NCI-H128 (cell line): ENCODE measurements at regions not wholly inside any gene's neighbourhood (a gene's known extent, or its start where the extent isn't known, plus 50 kb on each side); places are given as distances from the start of the nearest gene placed in this dataset.

Experiments used
- DNase-seq: peaks from one replicate; lab custom pipeline; 2025; ENCODE audit not compliant: unreplicated experiment; lab: John Stamatoyannopoulos, UW

- DNase-seq, result no peak
Observed at GRCh38 chr3:68328049-68328448, 604.3 kb downstream of the TAFA4 start.

DNA sequence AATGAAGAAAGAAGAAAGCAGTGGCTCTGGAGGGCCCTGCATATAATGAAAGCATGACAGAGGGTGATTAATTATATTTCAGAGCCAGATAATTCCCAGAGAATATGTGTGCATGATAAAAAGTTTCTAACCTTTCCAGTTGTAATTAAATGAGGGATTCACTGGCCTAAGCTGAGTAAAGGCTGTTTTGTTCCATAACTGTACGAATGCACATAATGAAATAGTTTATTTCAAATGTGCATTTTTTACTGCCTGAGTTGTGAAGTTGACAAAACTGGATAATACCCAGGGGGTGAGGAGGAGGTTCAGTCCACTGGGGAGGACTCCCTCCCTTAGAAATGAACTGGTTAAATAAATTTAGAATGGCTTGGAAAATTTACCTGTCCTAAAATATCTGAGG is 616.4 kb downstream of the TAFA4 start:
- no peak for DNase-seq

DNA sequence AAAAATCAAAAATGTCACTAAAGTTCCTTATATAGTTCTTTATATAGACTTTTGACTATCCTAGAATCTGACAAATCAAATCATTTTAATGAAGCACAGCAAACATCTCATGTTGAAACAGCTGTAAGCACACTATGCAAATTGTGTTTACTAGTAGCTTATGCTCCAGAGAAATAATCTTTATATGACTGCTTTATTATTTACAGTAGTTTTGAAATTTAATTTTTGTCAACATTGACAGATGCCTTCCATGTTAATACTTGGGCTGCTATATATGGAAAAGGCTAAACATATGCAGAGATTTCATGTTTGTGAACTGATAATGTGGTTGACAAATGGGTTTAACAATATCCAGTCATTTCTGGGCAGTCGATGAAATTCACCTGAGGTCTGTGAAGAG is 616.8 kb downstream of the TAFA4 start:
- DNase-seq, result no peak

GRCh38 chr3:68306571-68306970 is 625.8 kb downstream of the TAFA4 start:
- no peak for DNase-seq

GRCh38 chr3:68295457-68295856 is 636.9 kb downstream of the TAFA4 start:
- no peak for DNase-seq

DNA sequence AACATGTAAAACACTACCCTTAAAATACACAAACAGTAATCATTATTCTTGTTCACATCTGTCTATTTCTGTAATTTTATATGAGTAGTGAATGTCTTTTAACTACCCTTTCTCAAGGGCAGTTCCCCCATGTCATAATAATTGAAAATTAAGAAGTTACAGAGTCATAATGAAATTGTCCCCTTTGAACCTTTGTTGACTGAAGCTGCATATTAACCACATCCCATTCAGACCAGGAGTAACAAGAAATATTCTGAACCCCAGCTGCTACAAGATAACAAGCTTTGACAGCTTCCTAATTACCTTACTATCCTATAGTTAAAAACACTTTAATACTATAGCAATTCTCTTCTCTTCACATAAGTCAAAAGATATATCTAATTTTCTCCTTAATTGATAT is 635.9 kb upstream of the SUCLG2 start:
- DNase-seq, result no peak

DNA sequence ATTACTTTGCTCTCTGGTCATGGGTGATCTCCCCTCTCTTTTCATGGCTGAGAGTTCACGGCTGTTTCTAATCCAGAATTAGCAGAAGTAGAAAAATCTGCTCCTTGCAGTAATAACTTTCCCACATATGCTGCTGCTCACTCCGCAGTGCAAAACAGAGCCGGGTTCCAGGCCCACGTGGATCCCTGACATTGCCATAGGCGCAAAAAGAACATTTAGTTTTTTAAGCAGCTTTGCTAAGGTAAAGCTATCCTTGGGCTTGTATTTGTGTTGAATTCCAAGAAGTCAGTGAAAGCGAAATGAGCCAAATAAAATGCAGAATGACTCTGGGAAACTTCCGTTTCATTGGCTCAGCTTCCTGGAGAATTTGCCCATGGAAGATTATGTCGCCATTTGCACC is 633.7 kb upstream of the SUCLG2 start:
- no peak for DNase-seq

- no peak for DNase-seq
Observed at GRCh38 chr3:68287101-68287500, 632.7 kb upstream of the SUCLG2 start.

DNA sequence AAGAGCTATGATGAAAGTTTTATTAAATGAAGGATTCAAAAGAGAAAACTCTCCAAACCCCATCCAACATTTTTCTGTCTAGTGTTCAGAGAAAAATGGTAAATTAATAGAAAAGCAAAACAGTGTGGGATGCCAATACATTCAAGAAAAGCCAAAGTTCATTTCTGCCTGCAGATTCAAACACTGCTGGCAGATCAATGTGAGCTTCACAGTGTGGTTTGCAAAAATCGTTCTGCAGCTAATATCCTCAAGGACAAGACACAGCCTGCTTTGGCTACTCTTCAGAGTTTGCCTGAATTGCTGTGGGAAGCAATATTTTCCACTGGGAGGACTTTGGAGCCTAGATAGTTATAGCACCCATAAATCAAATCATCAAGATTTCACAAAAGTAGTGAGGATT is 619.9 kb upstream of the SUCLG2 start:
- no peak for DNase-seq

DNA sequence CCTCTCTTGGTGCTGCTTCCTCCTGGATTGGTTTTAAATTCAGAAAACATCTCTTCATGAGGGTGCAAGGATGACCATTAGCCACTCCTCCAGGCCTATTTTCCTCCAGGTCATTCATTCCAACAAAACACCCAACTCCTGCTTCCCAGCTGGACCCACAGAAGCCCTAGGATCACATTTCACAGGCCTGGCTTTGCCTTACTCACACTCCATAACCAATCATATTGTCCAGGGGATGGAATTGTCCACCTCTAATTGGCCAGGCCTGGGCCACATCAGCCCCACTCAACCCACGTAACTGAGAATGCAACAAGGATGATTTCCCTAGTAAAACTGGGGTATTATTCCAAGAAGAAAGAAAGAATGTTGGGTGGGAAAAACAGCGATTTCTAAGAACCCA is 616.7 kb upstream of the SUCLG2 start:
- no peak for DNase-seq

- no peak for DNase-seq
Observed at GRCh38 chr3:68256635-68257223, 602.3 kb upstream of the SUCLG2 start.

DNA sequence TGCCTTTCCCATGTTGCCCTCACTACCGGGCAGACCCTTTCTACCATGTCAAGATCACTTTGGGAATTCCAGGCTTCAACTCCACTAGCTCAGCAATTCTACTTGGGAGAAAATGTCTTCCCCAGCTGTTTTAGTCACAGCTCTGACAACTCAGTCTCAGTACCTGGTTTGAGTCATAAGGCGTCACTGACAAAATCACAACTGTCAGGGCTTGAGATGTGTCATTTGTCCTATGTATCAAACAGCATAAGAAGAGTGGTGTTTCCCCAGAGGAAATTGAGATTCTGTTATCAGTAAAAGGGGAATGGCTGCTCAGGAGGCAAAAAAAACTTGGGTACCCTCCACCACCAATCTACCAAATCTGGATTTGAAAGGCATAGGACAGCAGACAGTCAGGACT is 594.9 kb upstream of the SUCLG2 start:
- no peak for DNase-seq

GRCh38 chr3:68242606-68243005 is 588.2 kb upstream of the SUCLG2 start:
- no peak for DNase-seq

DNA sequence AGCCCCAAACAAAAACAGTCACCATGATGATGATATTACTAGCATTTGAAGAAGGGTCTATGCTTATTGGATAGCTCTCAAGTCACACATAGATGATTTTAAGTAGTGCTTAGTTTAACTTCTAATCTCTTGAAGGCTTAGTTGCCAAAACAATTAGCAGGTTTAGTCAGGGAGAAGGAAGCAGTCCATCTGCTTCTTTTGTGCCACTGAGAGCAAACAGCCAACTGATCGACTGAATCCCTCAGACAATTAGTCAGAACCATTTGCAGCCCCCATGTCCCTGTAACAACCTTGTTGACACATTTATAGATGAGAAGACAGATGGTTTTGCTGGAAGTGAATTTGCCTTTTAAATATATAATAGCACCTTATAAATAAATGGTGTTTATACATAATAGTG is 585.1 kb upstream of the SUCLG2 start:
- no peak for DNase-seq

- no peak for DNase-seq
Observed at GRCh38 chr3:68234076-68234780, 579.8 kb upstream of the SUCLG2 start.

GRCh38 chr3:68228856-68229255 is 574.4 kb upstream of the SUCLG2 start:
- no peak for DNase-seq

GRCh38 chr3:68220832-68221231 is 566.4 kb upstream of the SUCLG2 start:
- no peak for DNase-seq

- DNase-seq, result no peak
Observed at GRCh38 chr3:68211637-68212036, 557.2 kb upstream of the SUCLG2 start.

GRCh38 chr3:68210635-68211034 is 556.2 kb upstream of the SUCLG2 start:
- no peak for DNase-seq

DNA sequence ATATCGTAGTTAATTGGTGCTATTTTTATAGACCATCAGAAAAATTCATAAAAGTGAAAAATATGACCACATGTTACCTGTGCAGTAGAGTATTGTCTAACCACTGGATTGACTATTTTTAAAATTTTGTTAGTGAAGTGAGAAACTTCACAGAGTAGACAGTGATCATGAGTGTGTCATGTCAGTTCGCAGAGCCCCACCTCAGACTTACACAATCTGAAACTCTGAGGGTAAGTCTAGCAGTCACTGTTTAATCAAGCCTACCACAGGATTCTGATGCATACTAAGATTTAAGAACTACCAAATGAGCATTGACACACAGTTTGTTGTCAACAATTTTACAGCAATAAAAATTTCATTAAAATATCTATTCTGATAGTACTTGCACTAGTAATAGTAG is 552.9 kb upstream of the SUCLG2 start:
- no peak for DNase-seq

DNA sequence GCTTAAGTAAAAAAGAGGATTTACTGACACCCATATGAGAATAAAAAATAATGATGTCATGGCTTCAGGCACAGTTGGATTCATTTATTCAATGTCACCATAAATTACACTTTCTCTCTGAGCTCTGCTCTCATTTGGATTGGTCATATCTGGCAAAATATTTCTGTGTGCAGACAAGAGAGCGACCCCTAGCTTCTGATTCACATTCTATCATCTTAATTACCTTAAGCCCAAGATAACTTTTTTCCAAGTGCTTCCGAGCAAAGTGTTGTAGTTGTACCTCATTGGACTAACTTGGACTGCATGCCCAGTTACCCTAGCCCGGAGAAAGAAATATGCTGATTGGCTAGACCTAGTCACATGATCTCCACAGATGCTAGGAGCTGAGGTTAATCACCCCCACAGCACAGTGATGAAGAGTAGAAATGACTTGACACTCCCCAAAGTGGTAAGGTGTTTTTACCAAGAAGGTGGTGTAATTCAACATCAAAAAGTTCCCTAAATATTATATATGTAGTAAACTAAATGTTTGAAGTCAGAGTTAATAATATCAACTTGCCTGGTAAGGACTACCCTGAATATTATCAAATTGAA is 552.2 kb upstream of the SUCLG2 start:
- no peak for DNase-seq

- DNase-seq, result no peak
Observed at GRCh38 chr3:68186733-68187132, 532.3 kb upstream of the SUCLG2 start.

GRCh38 chr3:68176600-68176999 is 522.2 kb upstream of the SUCLG2 start:
- DNase-seq, result no peak
